WTC11 (cell line): ENCODE measurements at regions not wholly inside any gene's neighbourhood (a gene's known extent, or its start where the extent isn't known, plus 50 kb on each side); places are given as distances from the start of the nearest gene placed in this dataset.
A peak's percentile ranks its signal among the peaks of the same experiment; 100 is the strongest.

Source experiments
- ATAC-seq: fragments of 200-7000 bp; cut with Tn5 transposase; 2 replicates; pipeline ENCODE4 v1.10.0; 2021; ENCODE audit warnings: mild to moderate bottlenecking, moderate library complexity
- CTCF ChIA-PET: fragments of 300-600 bp; sonication (Branson Sonifier 250); formaldehyde crosslinking; loops from one replicate; lab custom pipeline; 2021; ENCODE audit warnings: antibody characterized with exemption; lab: Charles Lee
- POLR2A ChIA-PET: fragments of 350-600 bp; sonication (Branson Sonifier 250); formaldehyde crosslinking; loops from one replicate; lab custom pipeline; 2021; ENCODE audit warnings: antibody characterized with exemption; lab: Charles Lee
- DNase-seq: peaks from one replicate; pipeline ENCODE4 v3.0.0; 2021; ENCODE audit warnings: low spot score
- H3K27ac Mint-ChIP-seq: 2 replicates; pipeline ENCODE4 v1.8.0; 2021; ENCODE audit warnings: mixed read lengths
- H3K27me3 Mint-ChIP-seq: 2 replicates; pipeline ENCODE4 v1.8.0; 2021; ENCODE audit warnings: low read depth, mild to moderate bottlenecking, moderate library complexity, mixed read lengths
- H3K36me3 Mint-ChIP-seq: 2 replicates; pipeline ENCODE4 v1.8.0; 2021; ENCODE audit warnings: mixed read lengths
- H3K4me1 Mint-ChIP-seq: 2 replicates; pipeline ENCODE4 v1.8.0; 2022; ENCODE audit warnings: mixed read lengths
- H3K4me3 Mint-ChIP-seq: 2 replicates; pipeline ENCODE4 v1.8.0; 2021; ENCODE audit warnings: mild to moderate bottlenecking, moderate library complexity, mixed read lengths
- H3K9me3 Mint-ChIP-seq: 2 replicates; pipeline ENCODE4 v1.8.0; 2021; ENCODE audit warnings: mixed read lengths
- ETV6 ChIP-seq: sonication (generic); formaldehyde crosslinking; IDR thresholded peaks from 2 replicates; pipeline ENCODE4 v1.8.1; 2022; ENCODE audit warnings: mild to moderate bottlenecking, missing genetic modification reagents
- NFATC4 ChIP-seq: fragments of 250-450 bp; sonication (Bioruptor Pico); IDR thresholded peaks from 2 replicates; pipeline ENCODE4 v1.9.0; 2021; ENCODE audit warnings: mild to moderate bottlenecking
- NFYB ChIP-seq: sonication (generic); formaldehyde crosslinking; conservative IDR thresholded peaks from 2 replicates; pipeline ENCODE4 v1.8.0; 2022; ENCODE audit warnings: low read depth, missing genetic modification reagents
- TP53 ChIP-seq: sonication (generic); formaldehyde crosslinking; IDR thresholded peaks from 2 replicates; pipeline ENCODE4 v1.8.1; 2023; ENCODE audit warnings: mild to moderate bottlenecking, missing genetic modification reagents
- ZBTB21 ChIP-seq: sonication (generic); formaldehyde crosslinking; IDR thresholded peaks from 2 replicates; pipeline ENCODE4 v1.8.1; 2023; ENCODE audit warnings: mild to moderate bottlenecking, missing genetic modification reagents, borderline replicate concordance
- ZNF219 ChIP-seq: sonication (generic); formaldehyde crosslinking; IDR thresholded peaks from 2 replicates; pipeline ENCODE4 v1.8.0; 2023; ENCODE audit warnings: missing genetic modification reagents, mild to moderate bottlenecking, borderline replicate concordance
- ZNF232 ChIP-seq: sonication (generic); formaldehyde crosslinking; IDR thresholded peaks from 2 replicates; pipeline ENCODE4 v1.8.0; 2022; ENCODE audit warnings: mild to moderate bottlenecking, missing genetic modification reagents
- ZNF263 ChIP-seq: sonication (generic); formaldehyde crosslinking; IDR thresholded peaks from 2 replicates; pipeline ENCODE4 v1.8.1; 2022; ENCODE audit warnings: low read depth, mild to moderate bottlenecking, moderate library complexity, missing genetic modification reagents
- ZNF671 ChIP-seq: fragments of 250-450 bp; sonication (Bioruptor Pico); IDR thresholded peaks from 2 replicates; pipeline ENCODE4 v1.8.0; 2021; ENCODE audit warnings: mild to moderate bottlenecking
- TF ChIP-seq, protein P1 (sequence below): sonication (generic); formaldehyde crosslinking; IDR thresholded peaks from 2 replicates; pipeline ENCODE4 v1.8.0; 2023; ENCODE audit warnings: mild to moderate bottlenecking, missing genetic modification reagents
- TF ChIP-seq, protein P2 (sequence below): sonication (generic); formaldehyde crosslinking; IDR thresholded peaks from 2 replicates; pipeline ENCODE4 v1.8.0; 2022; ENCODE audit warnings: mild to moderate bottlenecking, missing genetic modification reagents
- TF ChIP-seq, protein P3 (sequence below): fragments of 250-450 bp; sonication (Bioruptor Pico); IDR thresholded peaks from 2 replicates; pipeline ENCODE4 v2.1.2; 2022; ENCODE audit warnings: mild to moderate bottlenecking, moderate library complexity
- TF ChIP-seq, protein P4 (sequence below): sonication (generic); formaldehyde crosslinking; IDR thresholded peaks from 2 replicates; pipeline ENCODE4 v1.8.0; 2022; ENCODE audit warnings: mild to moderate bottlenecking, missing genetic modification reagents
- TF ChIP-seq, protein P5 (sequence below): sonication (generic); formaldehyde crosslinking; IDR thresholded peaks from 2 replicates; pipeline ENCODE4 v1.8.0; 2022; ENCODE audit warnings: missing genetic modification reagents
- TF ChIP-seq, protein P6 (sequence below): sonication (generic); formaldehyde crosslinking; IDR thresholded peaks from 2 replicates; pipeline ENCODE4 v1.8.1; 2023; ENCODE audit warnings: mild to moderate bottlenecking, missing genetic modification reagents
- TF ChIP-seq, protein P7 (sequence below): sonication (generic); formaldehyde crosslinking; IDR thresholded peaks from 2 replicates; pipeline ENCODE4 v1.8.1; 2023; ENCODE audit warnings: mild to moderate bottlenecking, missing genetic modification reagents, moderate library complexity

DNA sequence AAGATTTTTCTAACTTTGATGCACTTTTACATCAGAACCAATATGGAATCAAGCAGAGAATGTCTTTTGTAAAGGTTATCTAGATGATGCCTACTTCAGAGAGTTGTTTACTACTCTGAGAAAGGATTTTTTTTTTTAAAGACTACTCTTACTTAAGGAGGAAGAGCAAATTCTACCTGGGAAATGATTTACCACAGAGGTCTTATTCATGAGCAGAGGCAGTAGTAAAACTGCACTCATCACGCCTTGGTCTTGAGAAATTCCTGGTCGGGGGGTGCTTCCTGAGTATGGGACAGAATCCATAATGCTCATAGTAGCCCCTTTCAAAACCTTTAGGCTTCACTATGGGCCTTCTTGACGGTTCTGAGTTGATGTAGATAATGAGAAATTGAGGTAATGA is 241.8 kb upstream of the PREP start:
- Mint-ChIP-seq H3K4me1 (peaks cover 16% of the 10 kb centered on the region), H3K27me3 (no peaks in the 10 kb centered on the region), H3K9me3 (0 out of 2 replicates have a peak, but pooled peaks cover 4% of the 10 kb centered on the region), H3K27ac (no peak overlapping the region), H3K36me3 (no peaks in the 10 kb centered on the region), H3K4me3 (no peak overlapping the region)
- CTCF ChIA-PET, result no interaction called here
- POLR2A ChIA-PET, result no interaction called here
- no peak for ATAC-seq
- no peak for TF ChIP-seq TP53 (CRISPR knock-in tag)
- TF ChIP-seq, protein P1, sequence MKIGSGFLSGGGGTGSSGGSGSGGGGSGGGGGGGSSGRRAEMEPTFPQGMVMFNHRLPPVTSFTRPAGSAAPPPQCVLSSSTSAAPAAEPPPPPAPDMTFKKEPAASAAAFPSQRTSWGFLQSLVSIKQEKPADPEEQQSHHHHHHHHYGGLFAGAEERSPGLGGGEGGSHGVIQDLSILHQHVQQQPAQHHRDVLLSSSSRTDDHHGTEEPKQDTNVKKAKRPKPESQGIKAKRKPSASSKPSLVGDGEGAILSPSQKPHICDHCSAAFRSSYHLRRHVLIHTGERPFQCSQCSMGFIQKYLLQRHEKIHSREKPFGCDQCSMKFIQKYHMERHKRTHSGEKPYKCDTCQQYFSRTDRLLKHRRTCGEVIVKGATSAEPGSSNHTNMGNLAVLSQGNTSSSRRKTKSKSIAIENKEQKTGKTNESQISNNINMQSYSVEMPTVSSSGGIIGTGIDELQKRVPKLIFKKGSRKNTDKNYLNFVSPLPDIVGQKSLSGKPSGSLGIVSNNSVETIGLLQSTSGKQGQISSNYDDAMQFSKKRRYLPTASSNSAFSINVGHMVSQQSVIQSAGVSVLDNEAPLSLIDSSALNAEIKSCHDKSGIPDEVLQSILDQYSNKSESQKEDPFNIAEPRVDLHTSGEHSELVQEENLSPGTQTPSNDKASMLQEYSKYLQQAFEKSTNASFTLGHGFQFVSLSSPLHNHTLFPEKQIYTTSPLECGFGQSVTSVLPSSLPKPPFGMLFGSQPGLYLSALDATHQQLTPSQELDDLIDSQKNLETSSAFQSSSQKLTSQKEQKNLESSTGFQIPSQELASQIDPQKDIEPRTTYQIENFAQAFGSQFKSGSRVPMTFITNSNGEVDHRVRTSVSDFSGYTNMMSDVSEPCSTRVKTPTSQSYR, result no peak
- TF ChIP-seq, protein P2, sequence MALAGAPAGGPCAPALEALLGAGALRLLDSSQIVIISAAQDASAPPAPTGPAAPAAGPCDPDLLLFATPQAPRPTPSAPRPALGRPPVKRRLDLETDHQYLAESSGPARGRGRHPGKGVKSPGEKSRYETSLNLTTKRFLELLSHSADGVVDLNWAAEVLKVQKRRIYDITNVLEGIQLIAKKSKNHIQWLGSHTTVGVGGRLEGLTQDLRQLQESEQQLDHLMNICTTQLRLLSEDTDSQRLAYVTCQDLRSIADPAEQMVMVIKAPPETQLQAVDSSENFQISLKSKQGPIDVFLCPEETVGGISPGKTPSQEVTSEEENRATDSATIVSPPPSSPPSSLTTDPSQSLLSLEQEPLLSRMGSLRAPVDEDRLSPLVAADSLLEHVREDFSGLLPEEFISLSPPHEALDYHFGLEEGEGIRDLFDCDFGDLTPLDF (CRISPR knock-in tag), result no peak
- TF ChIP-seq, protein P3, sequence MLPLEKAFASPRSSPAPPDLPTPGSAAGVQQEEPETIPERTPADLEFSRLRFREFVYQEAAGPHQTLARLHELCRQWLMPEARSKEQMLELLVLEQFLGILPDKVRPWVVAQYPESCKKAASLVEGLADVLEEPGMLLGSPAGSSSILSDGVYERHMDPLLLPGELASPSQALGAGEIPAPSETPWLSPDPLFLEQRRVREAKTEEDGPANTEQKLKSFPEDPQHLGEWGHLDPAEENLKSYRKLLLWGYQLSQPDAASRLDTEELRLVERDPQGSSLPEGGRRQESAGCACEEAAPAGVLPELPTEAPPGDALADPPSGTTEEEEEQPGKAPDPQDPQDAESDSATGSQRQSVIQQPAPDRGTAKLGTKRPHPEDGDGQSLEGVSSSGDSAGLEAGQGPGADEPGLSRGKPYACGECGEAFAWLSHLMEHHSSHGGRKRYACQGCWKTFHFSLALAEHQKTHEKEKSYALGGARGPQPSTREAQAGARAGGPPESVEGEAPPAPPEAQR (CRISPR knock-in tag), result no peak
- TF ChIP-seq, protein P4, sequence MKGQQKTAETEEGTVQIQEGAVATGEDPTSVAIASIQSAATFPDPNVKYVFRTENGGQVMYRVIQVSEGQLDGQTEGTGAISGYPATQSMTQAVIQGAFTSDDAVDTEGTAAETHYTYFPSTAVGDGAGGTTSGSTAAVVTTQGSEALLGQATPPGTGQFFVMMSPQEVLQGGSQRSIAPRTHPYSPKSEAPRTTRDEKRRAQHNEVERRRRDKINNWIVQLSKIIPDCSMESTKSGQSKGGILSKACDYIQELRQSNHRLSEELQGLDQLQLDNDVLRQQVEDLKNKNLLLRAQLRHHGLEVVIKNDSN (CRISPR knock-in tag), result no peak
- TF ChIP-seq ZBTB21 (CRISPR knock-in tag), result no peak
- no peak for DNase-seq

DNA sequence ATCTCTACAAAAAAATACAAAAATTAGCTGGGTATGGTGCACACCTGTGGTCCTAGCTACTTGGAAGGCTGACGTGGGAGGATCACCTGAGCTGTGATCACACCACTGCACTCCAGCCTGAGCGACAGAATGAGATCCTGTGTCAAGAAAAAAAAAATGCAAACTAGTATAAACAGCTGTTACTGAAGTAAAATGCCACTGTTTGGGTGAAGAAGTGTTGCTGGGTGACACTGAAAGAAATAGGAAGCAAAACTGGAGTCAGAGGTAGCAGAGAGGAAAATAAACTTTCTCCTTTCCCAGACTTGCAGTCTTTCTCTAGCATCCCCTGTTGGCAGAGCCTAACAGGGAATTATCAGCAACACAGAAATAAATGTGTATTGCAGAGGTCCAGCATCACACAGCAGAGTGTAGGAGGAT is 241.2 kb upstream of the PREP start:
- no peaks in the 10 kb centered on the region for H3K36me3 Mint-ChIP-seq
- POLR2A ChIA-PET, result no interaction called here
- DNase-seq, result no peak

DNA sequence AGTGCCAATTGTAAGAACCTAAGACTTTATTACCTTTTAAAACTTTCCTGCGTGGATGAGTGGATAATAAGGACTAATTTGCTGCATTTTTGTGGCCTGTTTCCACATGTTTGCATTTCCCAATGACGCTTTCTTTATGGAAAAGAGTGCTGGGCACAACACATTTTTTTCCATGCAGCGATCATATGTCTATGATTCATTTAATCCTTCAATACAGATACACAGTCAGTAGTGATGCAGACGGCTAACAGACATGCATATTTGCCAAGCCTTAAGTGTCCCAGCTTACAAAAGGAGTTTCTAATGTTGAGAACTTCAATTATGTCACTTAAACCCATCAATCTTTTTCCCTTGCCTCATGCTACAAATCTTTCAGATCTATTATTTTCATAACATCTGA is 239.8 kb upstream of the PREP start:
- ChIA-PET CTCF (no interaction called here), POLR2A (no interaction called here)
- Mint-ChIP-seq H3K4me3 (no peak overlapping the region), H3K36me3 (no peaks in the 10 kb centered on the region), H3K27ac (no peak overlapping the region), H3K4me1 (peaks cover 6% of the 10 kb centered on the region), H3K27me3 (no peaks in the 10 kb centered on the region), H3K9me3 (0 out of 2 replicates have a peak, but pooled peaks cover 4% of the 10 kb centered on the region)
- no peak for DNase-seq
- no peak for ATAC-seq
- no peak for TF ChIP-seq ZBTB21 (CRISPR knock-in tag)
- no peak for TF ChIP-seq ETV6 (CRISPR knock-in tag)

More for the DNA sequence above, 241.2 kb upstream of the PREP start:
- Mint-ChIP-seq H3K27ac (no peak overlapping the region), H3K9me3 (0 out of 2 replicates have a peak, but pooled peaks cover 4% of the 10 kb centered on the region), H3K4me1 (peaks cover 16% of the 10 kb centered on the region), H3K27me3 (no peaks in the 10 kb centered on the region), H3K4me3 (no peak overlapping the region)
- peak; percentile 63 for ATAC-seq
- TF ChIP-seq ZNF671 (CRISPR knock-in tag), result no peak
- CTCF ChIA-PET, result no interaction called here

DNA sequence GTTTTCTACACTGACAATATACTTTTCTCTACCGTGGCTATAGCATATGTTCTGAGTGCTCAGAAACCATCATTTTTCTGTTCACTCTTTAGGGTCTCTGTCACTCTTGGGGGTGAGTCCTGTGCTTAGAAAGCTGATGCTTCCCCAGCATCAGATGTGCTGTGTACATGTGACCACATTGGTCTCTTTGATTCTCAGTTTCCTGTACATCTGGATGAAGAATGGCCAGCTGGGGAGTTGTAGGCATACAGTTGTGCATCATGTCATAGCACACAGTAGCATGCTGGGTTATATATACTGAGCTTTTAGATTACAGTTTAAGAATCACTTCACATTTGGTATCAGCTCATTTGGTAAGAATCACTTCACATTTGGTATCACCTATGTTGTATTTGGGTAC is 238.6 kb upstream of the PREP start:
- Mint-ChIP-seq H3K4me1 (peaks cover 6% of the 10 kb centered on the region), H3K9me3 (0 out of 2 replicates have a peak, but pooled peaks cover 4% of the 10 kb centered on the region), H3K27me3 (no peaks in the 10 kb centered on the region), H3K36me3 (no peaks in the 10 kb centered on the region), H3K27ac (no peak overlapping the region), H3K4me3 (no peak overlapping the region)
- DNase-seq (no peak), ATAC-seq (no peak)
- CTCF ChIA-PET, result no interaction called here
- POLR2A ChIA-PET, result no interaction called here
- TF ChIP-seq NFATC4 (CRISPR knock-in tag) (no peak), ZNF232 (no peak), ZNF263 (CRISPR knock-in tag) (no peak), NFYB (CRISPR knock-in tag) (no peak), ZNF219 (no peak)
- TF ChIP-seq, protein P5, sequence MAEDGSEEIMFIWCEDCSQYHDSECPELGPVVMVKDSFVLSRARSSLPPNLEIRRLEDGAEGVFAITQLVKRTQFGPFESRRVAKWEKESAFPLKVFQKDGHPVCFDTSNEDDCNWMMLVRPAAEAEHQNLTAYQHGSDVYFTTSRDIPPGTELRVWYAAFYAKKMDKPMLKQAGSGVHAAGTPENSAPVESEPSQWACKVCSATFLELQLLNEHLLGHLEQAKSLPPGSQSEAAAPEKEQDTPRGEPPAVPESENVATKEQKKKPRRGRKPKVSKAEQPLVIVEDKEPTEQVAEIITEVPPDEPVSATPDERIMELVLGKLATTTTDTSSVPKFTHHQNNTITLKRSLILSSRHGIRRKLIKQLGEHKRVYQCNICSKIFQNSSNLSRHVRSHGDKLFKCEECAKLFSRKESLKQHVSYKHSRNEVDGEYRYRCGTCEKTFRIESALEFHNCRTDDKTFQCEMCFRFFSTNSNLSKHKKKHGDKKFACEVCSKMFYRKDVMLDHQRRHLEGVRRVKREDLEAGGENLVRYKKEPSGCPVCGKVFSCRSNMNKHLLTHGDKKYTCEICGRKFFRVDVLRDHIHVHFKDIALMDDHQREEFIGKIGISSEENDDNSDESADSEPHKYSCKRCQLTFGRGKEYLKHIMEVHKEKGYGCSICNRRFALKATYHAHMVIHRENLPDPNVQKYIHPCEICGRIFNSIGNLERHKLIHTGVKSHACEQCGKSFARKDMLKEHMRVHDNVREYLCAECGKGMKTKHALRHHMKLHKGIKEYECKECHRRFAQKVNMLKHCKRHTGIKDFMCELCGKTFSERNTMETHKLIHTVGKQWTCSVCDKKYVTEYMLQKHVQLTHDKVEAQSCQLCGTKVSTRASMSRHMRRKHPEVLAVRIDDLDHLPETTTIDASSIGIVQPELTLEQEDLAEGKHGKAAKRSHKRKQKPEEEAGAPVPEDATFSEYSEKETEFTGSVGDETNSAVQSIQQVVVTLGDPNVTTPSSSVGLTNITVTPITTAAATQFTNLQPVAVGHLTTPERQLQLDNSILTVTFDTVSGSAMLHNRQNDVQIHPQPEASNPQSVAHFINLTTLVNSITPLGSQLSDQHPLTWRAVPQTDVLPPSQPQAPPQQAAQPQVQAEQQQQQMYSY (CRISPR knock-in tag), result no peak
- TF ChIP-seq, protein P6, sequence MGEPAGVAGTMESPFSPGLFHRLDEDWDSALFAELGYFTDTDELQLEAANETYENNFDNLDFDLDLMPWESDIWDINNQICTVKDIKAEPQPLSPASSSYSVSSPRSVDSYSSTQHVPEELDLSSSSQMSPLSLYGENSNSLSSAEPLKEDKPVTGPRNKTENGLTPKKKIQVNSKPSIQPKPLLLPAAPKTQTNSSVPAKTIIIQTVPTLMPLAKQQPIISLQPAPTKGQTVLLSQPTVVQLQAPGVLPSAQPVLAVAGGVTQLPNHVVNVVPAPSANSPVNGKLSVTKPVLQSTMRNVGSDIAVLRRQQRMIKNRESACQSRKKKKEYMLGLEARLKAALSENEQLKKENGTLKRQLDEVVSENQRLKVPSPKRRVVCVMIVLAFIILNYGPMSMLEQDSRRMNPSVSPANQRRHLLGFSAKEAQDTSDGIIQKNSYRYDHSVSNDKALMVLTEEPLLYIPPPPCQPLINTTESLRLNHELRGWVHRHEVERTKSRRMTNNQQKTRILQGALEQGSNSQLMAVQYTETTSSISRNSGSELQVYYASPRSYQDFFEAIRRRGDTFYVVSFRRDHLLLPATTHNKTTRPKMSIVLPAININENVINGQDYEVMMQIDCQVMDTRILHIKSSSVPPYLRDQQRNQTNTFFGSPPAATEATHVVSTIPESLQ (CRISPR knock-in tag), result no peak
- TF ChIP-seq, protein P7, sequence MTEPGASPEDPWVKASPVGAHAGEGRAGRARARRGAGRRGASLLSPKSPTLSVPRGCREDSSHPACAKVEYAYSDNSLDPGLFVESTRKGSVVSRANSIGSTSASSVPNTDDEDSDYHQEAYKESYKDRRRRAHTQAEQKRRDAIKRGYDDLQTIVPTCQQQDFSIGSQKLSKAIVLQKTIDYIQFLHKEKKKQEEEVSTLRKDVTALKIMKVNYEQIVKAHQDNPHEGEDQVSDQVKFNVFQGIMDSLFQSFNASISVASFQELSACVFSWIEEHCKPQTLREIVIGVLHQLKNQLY (CRISPR knock-in tag), result no peak
